ENCODE measurements at regions not wholly inside any gene's neighbourhood (a gene's known extent, or its start where the extent isn't known, plus 50 kb on each side); places are given as distances from the start of the nearest gene placed in this dataset.

DNA sequence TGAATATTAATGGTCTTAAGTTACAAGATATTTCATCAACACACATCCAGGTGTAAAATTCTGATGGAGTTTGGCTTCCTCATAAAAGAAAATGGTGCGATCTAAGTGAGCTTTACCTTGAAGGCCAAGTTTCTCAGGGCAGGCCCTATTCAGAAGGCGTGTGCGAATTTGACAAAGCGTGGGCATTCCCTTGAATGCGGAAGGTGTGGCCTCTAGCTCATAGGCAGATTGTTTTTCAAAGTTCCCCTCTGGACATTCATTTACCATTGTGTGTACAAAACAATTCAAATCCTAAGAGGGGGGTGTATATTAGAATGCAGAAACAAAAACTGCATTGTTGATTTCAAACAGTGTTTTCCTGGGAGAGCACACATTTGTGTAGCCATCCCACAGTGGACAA lies 411.9 kb upstream of the PKN2 start:
- 89 to 97% methylated on average over 5 of the region's 5 CpGs for WGBS, 2 donors

GRCh38 chr1:88274431-88274830 lies 409.6 kb upstream of the PKN2 start:
- no peak for DNase-seq
- 91 to 100% methylated on average over 1 of the region's 1 CpG for WGBS, 2 donors
- no peaks in the 10 kb centered on the region for H3K9me3 ChIP-seq
- no peak overlapping the region for H3K4me3 ChIP-seq
- intact Hi-C loops (cut with DNase I), result no loop called here
- no peaks in the 10 kb centered on the region for H3K36me3 ChIP-seq
- H3K4me1 ChIP-seq, result peaks cover 0 to 14% (median 0%) of the 10 kb centered on the region in 3 donors
- no peak for TF ChIP-seq POLR2A (IDR thresholded peaks at IDR 0.05)
- no peak for TF ChIP-seq CTCF (IDR thresholded peaks at IDR 0.05)
- H3K27me3 ChIP-seq, result peaks cover 0 to 7% (median 0%) of the 10 kb centered on the region in 4 donors
- H3K27ac ChIP-seq, result no peak overlapping the region

More for the DNA sequence above, 411.9 kb upstream of the PKN2 start:
- H3K27me3 ChIP-seq, result peaks cover 0 to 7% (median 0%) of the 10 kb centered on the region in 4 donors
- H3K4me1 ChIP-seq, result peaks cover 0 to 14% (median 0%) of the 10 kb centered on the region in 3 donors
- no peak for DNase-seq
- TF ChIP-seq CTCF (IDR thresholded peaks at IDR 0.05) (no peak), POLR2A (IDR thresholded peaks at IDR 0.05) (no peak)
- no peak overlapping the region for H3K4me3 ChIP-seq
- H3K9me3 ChIP-seq, result no peaks in the 10 kb centered on the region
- no peak overlapping the region for H3K27ac ChIP-seq
- intact Hi-C loops (cut with DNase I), result no loop called here
- H3K36me3 ChIP-seq, result no peaks in the 10 kb centered on the region

DNA sequence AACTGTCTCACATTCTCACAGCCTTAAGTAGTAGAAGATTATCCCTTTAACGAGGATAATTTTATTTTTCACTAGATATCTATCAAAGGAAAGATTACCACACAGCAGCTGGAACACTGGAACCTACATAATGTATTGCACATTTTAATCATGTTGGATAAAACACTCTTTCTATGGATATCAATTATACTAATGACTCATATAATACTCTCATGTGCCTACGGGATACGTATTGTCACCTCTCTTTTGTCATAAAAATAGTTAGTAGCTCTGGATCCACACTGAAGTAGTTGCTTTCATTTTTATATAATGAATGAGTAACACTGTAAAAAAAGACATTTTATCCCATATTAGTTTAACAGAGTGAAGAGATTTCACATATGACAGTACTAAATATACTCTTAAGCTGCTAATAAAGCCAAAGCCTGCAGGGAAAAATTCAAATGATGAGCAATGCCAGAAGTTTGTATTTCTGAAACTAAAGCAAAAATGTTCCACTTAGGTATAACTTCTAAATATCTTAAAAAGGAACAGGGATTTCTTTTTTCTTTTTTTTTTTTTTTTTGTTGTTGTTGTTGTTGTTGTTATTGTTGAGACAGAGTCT lies 408.7 kb upstream of the PKN2 start:
- Histone ChIP-seq H3K4me1 (peaks cover 0 to 14% (median 0%) of the 10 kb centered on the region in 3 donors), H3K9me3 (no peaks in the 10 kb centered on the region), H3K27ac (no peak overlapping the region), H3K27me3 (peaks cover 0 to 2% (median 0%) of the 10 kb centered on the region in 4 donors), H3K36me3 (no peaks in the 10 kb centered on the region), H3K4me3 (no peak overlapping the region)
- intact Hi-C loops (cut with DNase I), result no loop called here
- 48 to 59% methylated on average over 3 of the region's 3 CpGs for WGBS, 2 donors
- TF ChIP-seq POLR2A (IDR thresholded peaks at IDR 0.05), result no peak
- no peak for TF ChIP-seq CTCF (IDR thresholded peaks at IDR 0.05)
- no peak for DNase-seq

DNA sequence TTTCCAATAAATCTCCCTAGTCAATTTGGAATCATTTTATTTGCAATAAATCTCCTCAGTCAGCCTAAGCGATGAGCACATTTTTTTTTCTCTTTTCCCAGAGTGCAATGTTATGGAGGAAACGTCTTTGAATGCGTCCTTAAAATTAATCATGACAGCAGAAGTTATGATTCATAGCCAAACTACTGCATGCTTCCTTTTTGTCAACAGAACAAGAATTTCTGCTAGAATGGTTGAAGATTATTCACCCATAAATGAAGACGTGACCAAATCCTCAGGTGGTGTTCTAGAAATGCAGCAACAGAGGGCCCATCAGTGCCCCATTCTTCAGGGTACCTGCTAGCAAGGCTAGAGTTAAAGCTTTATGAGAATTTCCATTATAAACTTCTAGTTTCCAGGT lies 407.9 kb upstream of the PKN2 start:
- Histone ChIP-seq H3K4me1 (peaks cover 0 to 14% (median 0%) of the 10 kb centered on the region in 3 donors), H3K9me3 (no peaks in the 10 kb centered on the region), H3K36me3 (no peaks in the 10 kb centered on the region), H3K4me3 (no peak overlapping the region), H3K27me3 (no peaks in the 10 kb centered on the region), H3K27ac (peak overlapping the region in 1 of 4 donors; percentile 4)
- DNase-seq, result no peak
- intact Hi-C loops (cut with DNase I), result no loop called here
- no peak for TF ChIP-seq CTCF (IDR thresholded peaks at IDR 0.05)
- no peak for TF ChIP-seq POLR2A (IDR thresholded peaks at IDR 0.05)
- 5 to 7% methylated on average over 4 of the region's 4 CpGs for whole genome bisulfite sequencing, 2 donors

- intact Hi-C loops (cut with DNase I), result no loop called here
- Histone ChIP-seq H3K9me3 (no peaks in the 10 kb centered on the region), H3K4me3 (no peak overlapping the region), H3K4me1 (no peaks in the 10 kb centered on the region), H3K27me3 (no peaks in the 10 kb centered on the region), H3K27ac (no peak overlapping the region), H3K36me3 (no peaks in the 10 kb centered on the region)
- WGBS, 2 donors, result 58 to 60% methylated on average over 2 of the region's 2 CpGs
- no peak for TF ChIP-seq POLR2A (IDR thresholded peaks at IDR 0.05)
- no peak for TF ChIP-seq CTCF (IDR thresholded peaks at IDR 0.05)
- DNase-seq, result no peak
These were observed 400.0 kb upstream of the PKN2 start for GRCh38 chr1:88284066-88284465.
